HepG2 (cell line): ENCODE measurements at regions not wholly inside any gene's neighbourhood (a gene's known extent, or its start where the extent isn't known, plus 50 kb on each side); places are given as distances from the start of the nearest gene placed in this dataset.

Experiments used
- ATAC-seq: fragments of 200-7000 bp; cut with Tn5 transposase; 3 replicates; pipeline ENCODE4 v1.9.1; 2020; ENCODE audit warnings: mild to moderate bottlenecking, moderate library complexity
- BruUV-seq: library from RNA; stranded (reverse); fragments of 400-500 nt; replicated peaks from 2 replicates; lab custom pipeline; 2021; lab: Mats Ljungman, UMichigan
- CTCF ChIA-PET: fragments of 300-600 bp; formaldehyde crosslinking; extraction: SDS; loops from one replicate; lab custom pipeline; 2021; ENCODE audit warnings: low total read pairs, inconsistent platforms, low intra/inter-chr PET ratio; lab: Yijun Ruan, JAX
- POLR2A ChIA-PET: fragments of 350-600 bp; sonication (Branson Sonifier 250); formaldehyde crosslinking; loops from one replicate; lab custom pipeline; 2020; ENCODE audit warnings: antibody characterized with exemption, inconsistent platforms; lab: Yijun Ruan, JAX
- DNase-seq: peaks from one replicate; pipeline ENCODE4 v3.0.0-alpha.2; 2015; ENCODE audit warnings: low spot score
- FAIRE-seq: peaks from 3 replicates; lab custom pipeline; 2011; peaks lifted over from hg19 to GRCh38; lab: Jason Lieb, UNC
- H2AFZ ChIP-seq: one replicate; pipeline ENCODE4 v1.6.1; 2011; ENCODE audit warnings: low read length, inconsistent platforms
- H3K27ac ChIP-seq: fragments of 300-600 bp; 3 replicates; pipeline ENCODE4 v1.8.0; 2011; ENCODE audit warnings: mixed run types, mild to moderate bottlenecking, mixed read lengths, low read length, inconsistent platforms; ENCODE audit not compliant: insufficient read depth; ENCODE audit errors: extremely low read length
- H3K27me3 ChIP-seq, 2 experiments: fragments of 200-600 bp in 1 of 2; 2 replicates in 1 of 2; 3 replicates in 1 of 2; pipeline versions ENCODE4 v1.6.0 to v1.8.0; 2011; ENCODE audit warnings: low read length in 2 of 2, mild to moderate bottlenecking in 2 of 2, moderate library complexity in 2 of 2, inconsistent platforms in 1 of 2; ENCODE audit not compliant: insufficient read depth in 2 of 2, control insufficient read depth in 1 of 2
- H3K36me3 ChIP-seq, 2 experiments: fragments of 200-600 bp in 1 of 2; replicated peaks in 1 of 2; 2 replicates in 1 of 2; 3 replicates in 1 of 2; pipeline versions ENCODE4 v1.5.1 to v1.8.0; 2011; ENCODE audit warnings: low read length in 2 of 2, inconsistent platforms in 1 of 2; ENCODE audit not compliant: insufficient read depth in 2 of 2, control insufficient read depth in 1 of 2
- H3K4me1 ChIP-seq: 2 replicates; pipeline ENCODE4 v1.5.1; 2012; ENCODE audit warnings: low read length, inconsistent platforms; ENCODE audit not compliant: insufficient read depth
- H3K4me2 ChIP-seq: 2 replicates; pipeline ENCODE4 v1.6.0; 2011; ENCODE audit warnings: low read depth, low read length, inconsistent platforms
- H3K4me3 ChIP-seq, 3 experiments: fragments of 200-600 bp in 1 of 3; sonication (generic), shearing (Covaris generic) in 1 of 3; replicated peaks in 1 of 3; 2 replicates each; pipeline ENCODE4 v1.5.1; 2011 to 2016; ENCODE audit warnings: low read length in 3 of 3, inconsistent platforms in 2 of 3, low read depth in 2 of 3, mild to moderate bottlenecking in 2 of 3, control low read depth in 1 of 3, mixed read lengths in 1 of 3; ENCODE audit not compliant: insufficient read depth in 1 of 3
- H3K79me2 ChIP-seq: one replicate; pipeline ENCODE4 v1.6.1; 2011; ENCODE audit warnings: low read length, inconsistent platforms; ENCODE audit not compliant: insufficient read depth
- H3K9ac ChIP-seq: 2 replicates; pipeline ENCODE4 v1.6.0; 2011; ENCODE audit warnings: mild to moderate bottlenecking, low read depth, low read length, inconsistent platforms; ENCODE audit not compliant: insufficient read depth
- H3K9me3 ChIP-seq: 2 replicates; pipeline ENCODE4 v1.5.1; 2012; ENCODE audit warnings: mild to moderate bottlenecking, low read length
- H4K20me1 ChIP-seq: 2 replicates; pipeline ENCODE4 v1.6.0; 2011; ENCODE audit warnings: inconsistent platforms, mild to moderate bottlenecking, low read length, moderate library complexity; ENCODE audit not compliant: insufficient read depth
- CTCF ChIP-seq: sonication (generic); formaldehyde crosslinking; IDR thresholded peaks from 2 replicates; pipeline ENCODE4 v1.5.0; 2020; ENCODE audit warnings: mild to moderate bottlenecking, missing genetic modification reagents, moderate library complexity
- GATAD2A ChIP-seq: IDR thresholded peaks from 2 replicates; pipeline ENCODE4 v1.6.1; 2016
- KAT8 ChIP-seq: IDR thresholded peaks from 2 replicates; pipeline ENCODE4 v1.6.1; 2016; ENCODE audit warnings: missing genetic modification reagents, missing compliant biosample characterization
- MTERF4 ChIP-seq: sonication (generic); formaldehyde crosslinking; IDR thresholded peaks from 2 replicates; pipeline ENCODE4 v1.8.0; 2023; ENCODE audit warnings: mild to moderate bottlenecking, missing genetic modification reagents
- RAD21 ChIP-seq: fragments of 450-650 bp; formaldehyde crosslinking; IDR thresholded peaks from 2 replicates; pipeline ENCODE4 v1.5.0; 2020; ENCODE audit warnings: mild to moderate bottlenecking
- SMC3 ChIP-seq: IDR thresholded peaks from 2 replicates; pipeline ENCODE4 v1.6.1; 2011; ENCODE audit warnings: low read length, improper control_type of control experiment
- STAG1 ChIP-seq: sonication (generic); formaldehyde crosslinking; IDR thresholded peaks from 2 replicates; pipeline ENCODE4 v1.4.0; 2020; ENCODE audit warnings: missing genetic modification reagents
- TEAD3 ChIP-seq: optimal IDR thresholded peaks from 2 replicates; pipeline ENCODE3; 2016; ENCODE audit warnings: borderline replicate concordance
- ZMYM4 ChIP-seq: sonication (generic); formaldehyde crosslinking; IDR thresholded peaks from 2 replicates; pipeline ENCODE4 v1.8.1; 2023; ENCODE audit warnings: mild to moderate bottlenecking, missing genetic modification reagents
- ZNF18 ChIP-seq: sonication (generic); formaldehyde crosslinking; IDR thresholded peaks from 2 replicates; pipeline ENCODE4 v1.8.0; 2022; ENCODE audit warnings: mild to moderate bottlenecking, missing genetic modification reagents; ENCODE audit not compliant: insufficient replicate concordance
- ZNF281 ChIP-seq: sonication (generic); formaldehyde crosslinking; IDR thresholded peaks from 2 replicates; pipeline ENCODE4 v1.4.0; 2020; ENCODE audit warnings: missing genetic modification reagents, borderline replicate concordance
- ZNF644 ChIP-seq: IDR thresholded peaks from 2 replicates; pipeline ENCODE4 v1.6.1; 2016; ENCODE audit warnings: low read depth
- ZNF703 ChIP-seq: sonication (generic); formaldehyde crosslinking; IDR thresholded peaks from 2 replicates; pipeline ENCODE4 v1.5.1; 2020; ENCODE audit warnings: missing genetic modification reagents, mild to moderate bottlenecking, moderate library complexity, borderline replicate concordance
- WGBS: methylation state at CpG from one replicate; pipeline ENCODE4 v1.1.6; 2017; ENCODE audit warnings: low lambda C conversion rate; 5-methylcytosine and 5-hydroxymethylcytosine counted together
- in situ Hi-C: cut with HindIII; loops from 2 replicates; pipeline ENCODE4 v1.10.0; 2017; ENCODE audit warnings: low pct_unique_long_range_greater_than_20kb; ENCODE audit not compliant: extremely low pct_ligation_motif_present
- intact Hi-C: fragments of 100-400 bp; cut with micrococcal nuclease; formaldehyde crosslinking; loops from one replicate; pipeline ENCODE4 v1.10.0; 2022; ENCODE audit not compliant: unreplicated experiment

- no peak for TF ChIP-seq ZNF281 (CRISPR knock-in tag)
These were observed 76.8 kb upstream of the ANKH start (continued) for GRCh38 chr5:14948383-14948782.

- H3K27ac ChIP-seq, result no peak overlapping the region
- 24% methylated on average over 4 of the region's 4 CpGs for WGBS
- no peaks in the 10 kb centered on the region for H3K79me2 ChIP-seq
- no peaks in the 10 kb centered on the region for H4K20me1 ChIP-seq
- H3K4me2 ChIP-seq, result no peak overlapping the region
- no peak overlapping the region for H3K4me3 ChIP-seq
- ATAC-seq (peak; percentile 86), DNase-seq (peak; percentile 41), FAIRE-seq (peak; percentile 90)
- H3K36me3 ChIP-seq, result no peaks in the 10 kb centered on the region
- intact Hi-C loops, result loop anchor here (1.0 to 2.0 kb wide), 2 partner anchors 62 to 220 kb away; no protein-coding TSS in a partner anchor
- no peak overlapping the region for H2AFZ ChIP-seq
- BruUV-seq, result no TSS peak
- no peaks in the 10 kb centered on the region for H3K9me3 ChIP-seq
- in situ Hi-C loops, result no loop called here
- CTCF ChIA-PET, result interaction anchor here (1.3 to 2.4 kb wide), 3 partner anchors 56 to 220 kb away, joined by 4 to 12 read pairs (median 9); no protein-coding TSS in a partner anchor
- no peaks in the 10 kb centered on the region for H3K27me3 ChIP-seq
- no peak overlapping the region for H3K9ac ChIP-seq
- POLR2A ChIA-PET, result no interaction called here
- H3K4me1 ChIP-seq, result peaks cover 20% of the 10 kb centered on the region
- TF ChIP-seq TEAD3 (CRISPR knock-in tag) (peak; percentile 95), ZNF644 (CRISPR knock-in tag) (peak; percentile 27; the same call in 1 of the 2 replicates), SMC3 (peak; percentile 88), MTERF4 (no peak), STAG1 (CRISPR knock-in tag) (peak; percentile 70), KAT8 (CRISPR knock-in tag) (0 out of 2 replicates have a peak, but pooled peaks have one; percentile 22), ZMYM4 (0 out of 2 replicates have a peak, but pooled peaks have one; percentile 27), RAD21 (CRISPR knock-in tag) (peak; percentile 29; the same call in 1 of the 2 replicates), ZNF703 (CRISPR knock-in tag) (no peak), ZNF18 (CRISPR knock-in tag) (peak; percentile 29), CTCF (peak; percentile 71), GATAD2A (CRISPR knock-in tag) (0 out of 2 replicates have a peak, but pooled peaks have one; percentile 24)
These were observed 75.4 kb upstream of the ANKH start for GRCh38 chr5:14946815-14947620.
